ENCODE measurements at regions not wholly inside any gene's neighbourhood (a gene's known extent, or its start where the extent isn't known, plus 50 kb on each side); places are given as distances from the start of the nearest gene placed in this dataset.
"Not testable (repeated sequence)": the region's sequence is repeated elsewhere in the genome, so short reads cannot be mapped to it uniquely, and the experiment has no call there.

DNA sequence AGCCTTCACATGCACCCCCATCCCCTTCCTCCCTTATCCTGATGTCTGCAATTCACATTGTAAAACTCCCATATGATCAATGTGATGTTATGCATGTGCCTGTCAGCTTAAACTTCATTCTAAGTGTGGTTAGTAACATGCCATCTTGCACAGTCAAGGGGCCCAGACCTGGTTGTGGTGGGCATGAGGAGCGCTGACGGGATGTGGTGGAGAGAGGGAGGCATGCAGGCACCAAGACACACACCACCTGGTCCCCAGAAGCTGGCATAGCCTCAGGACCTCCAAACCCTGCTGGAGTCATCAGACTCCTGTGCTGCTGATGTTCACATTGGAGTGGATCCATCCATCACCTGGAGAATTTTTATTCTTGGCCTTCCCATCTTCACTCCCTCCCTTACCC lies 90.5 kb upstream of the ABCC4 start:
- DNase-seq = no peak

GRCh38 chr13:95392597-95392996 lies 91.3 kb upstream of the ABCC4 start:
- DNase-seq = no peak

GRCh38 chr13:95403349-95404140 lies 102.3 kb upstream of the ABCC4 start:
- DNase-seq = no peak

- peak; percentile 75 for DNase-seq
These were observed 103.1 kb upstream of the ABCC4 start for GRCh38 chr13:95404141-95404882.

- DNase-seq = no peak
These were observed 104.9 kb upstream of the ABCC4 start for GRCh38 chr13:95406176-95406575.

- DNase-seq = no peak
These were observed 110.3 kb upstream of the ABCC4 start for GRCh38 chr13:95411428-95412040.

- no peak for DNase-seq
These were observed 117.7 kb upstream of the ABCC4 start for GRCh38 chr13:95418946-95419345.

DNA sequence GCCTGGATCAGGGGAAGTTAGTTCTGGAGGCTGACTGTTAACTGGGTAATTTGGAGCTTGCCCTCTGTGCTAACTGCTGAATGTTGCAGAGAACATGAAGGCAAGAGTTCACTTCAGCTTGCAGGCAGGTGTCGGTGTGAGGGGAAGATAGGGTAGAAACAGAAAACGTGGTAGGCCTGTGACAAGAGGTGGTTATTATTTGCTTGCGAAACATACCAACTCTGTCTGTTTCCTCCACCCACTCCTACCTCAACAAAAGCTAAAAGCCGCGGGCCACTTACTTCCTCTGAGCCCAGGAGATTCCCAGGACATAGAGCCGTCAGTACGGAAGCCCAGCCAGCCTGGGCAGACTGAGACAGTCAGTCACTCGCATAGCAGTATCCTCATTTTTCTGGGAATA lies 119.2 kb upstream of the ABCC4 start:
- no peak for DNase-seq

DNA sequence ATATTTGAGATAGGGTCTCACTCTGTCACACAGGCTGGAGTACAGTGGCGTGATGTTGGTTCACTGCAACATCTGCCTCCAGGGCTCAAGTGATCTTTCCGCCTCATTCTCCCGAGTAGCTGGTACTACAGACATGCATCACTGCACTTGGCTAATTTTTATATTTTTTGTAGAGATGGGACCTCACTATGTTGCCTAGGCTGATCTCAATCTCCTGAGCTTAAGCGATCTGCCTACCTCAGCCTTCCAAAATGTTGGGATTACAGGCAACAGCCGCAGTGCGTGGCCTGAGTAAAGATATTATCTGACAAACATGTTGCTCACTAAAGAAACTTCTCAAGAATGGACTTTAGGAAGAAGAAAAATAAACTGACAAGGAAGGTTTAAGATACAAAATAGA lies 125.4 kb upstream of the ABCC4 start:
- DNase-seq = no peak

DNA sequence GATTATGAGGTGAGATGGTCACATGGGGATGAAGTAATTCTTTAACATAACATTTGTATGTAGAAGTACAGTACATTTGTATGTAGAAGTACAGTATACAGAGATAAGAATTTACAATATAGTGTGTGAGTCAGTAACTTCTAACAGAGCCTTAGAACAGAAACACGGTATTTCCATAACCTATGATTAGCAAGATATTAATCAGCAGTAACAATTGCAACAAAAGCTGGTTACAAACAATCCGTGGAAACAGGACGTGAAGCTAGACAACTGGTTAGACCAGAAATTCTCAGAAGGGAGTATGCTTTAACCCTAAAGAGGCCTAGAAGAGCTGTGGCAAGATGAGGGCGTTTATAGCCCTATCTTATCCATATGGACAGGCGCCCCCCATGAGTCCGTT lies 122.0 kb upstream of the CLDN10 start:
- not testable (repeated sequence) for DNase-seq

DNA sequence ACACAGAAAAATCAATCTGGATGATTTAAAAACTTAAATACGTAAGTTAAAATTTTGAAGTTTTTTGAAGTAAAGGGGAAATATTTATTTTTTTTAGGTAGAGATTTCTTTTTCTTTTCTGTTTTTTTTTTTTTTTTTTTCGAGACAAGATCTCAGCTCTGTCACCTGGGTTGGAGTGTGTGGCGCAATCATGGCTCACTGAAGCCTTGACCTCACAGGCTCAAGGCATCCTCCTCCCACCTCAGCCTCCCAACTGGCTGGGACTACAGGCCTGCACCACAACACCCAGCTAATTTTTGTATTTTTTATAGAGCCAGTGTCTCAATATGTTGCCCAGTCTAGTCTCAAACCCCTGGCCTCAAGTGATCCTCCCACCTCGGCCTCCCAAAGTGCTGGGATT lies 120.4 kb upstream of the CLDN10 start:
- DNase-seq = no peak

DNA sequence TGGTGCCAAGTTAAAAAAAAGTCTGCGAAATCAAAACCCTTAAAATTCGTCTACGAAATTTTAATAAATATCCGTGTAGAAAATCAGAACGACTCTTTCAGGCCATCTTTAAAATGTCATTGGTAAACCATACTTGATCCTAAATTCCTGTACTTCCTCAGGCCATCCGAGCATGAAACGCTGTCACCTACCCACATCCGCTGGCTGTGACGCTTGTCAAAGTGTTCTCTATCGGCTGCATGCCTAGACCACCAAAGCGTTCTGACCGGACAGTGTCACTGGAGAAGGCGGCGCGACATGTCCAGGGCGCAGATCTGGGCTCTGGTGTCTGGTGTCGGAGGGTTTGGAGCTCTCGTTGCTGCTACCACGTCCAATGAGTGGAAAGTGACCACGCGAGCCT lies 119.0 kb upstream of the CLDN10 start:
- DNase-seq = no peak

DNA sequence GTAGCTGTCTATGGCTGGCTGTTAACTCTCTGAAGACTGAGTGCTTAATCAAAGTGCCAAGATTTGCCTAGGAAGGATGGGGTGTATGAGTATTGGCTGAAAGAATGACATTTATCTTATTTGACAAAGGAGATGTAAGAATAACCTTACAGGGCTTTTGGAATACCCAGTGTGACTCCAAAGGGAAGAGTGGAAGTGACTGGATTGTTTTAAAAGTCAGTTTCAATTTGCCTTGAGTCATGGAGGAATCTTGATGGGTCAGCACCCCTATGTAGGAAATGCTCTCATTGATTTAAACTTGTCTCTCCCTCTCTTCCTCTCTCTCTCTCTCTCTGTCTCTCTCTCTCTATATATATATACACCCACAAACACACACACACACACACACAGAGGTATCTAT lies 118.4 kb upstream of the CLDN10 start:
- no peak for DNase-seq

GRCh38 chr13:95437561-95437960 lies 115.0 kb upstream of the CLDN10 start:
- DNase-seq = no peak

GRCh38 chr13:95438297-95438696 lies 114.2 kb upstream of the CLDN10 start:
- no peak for DNase-seq

DNA sequence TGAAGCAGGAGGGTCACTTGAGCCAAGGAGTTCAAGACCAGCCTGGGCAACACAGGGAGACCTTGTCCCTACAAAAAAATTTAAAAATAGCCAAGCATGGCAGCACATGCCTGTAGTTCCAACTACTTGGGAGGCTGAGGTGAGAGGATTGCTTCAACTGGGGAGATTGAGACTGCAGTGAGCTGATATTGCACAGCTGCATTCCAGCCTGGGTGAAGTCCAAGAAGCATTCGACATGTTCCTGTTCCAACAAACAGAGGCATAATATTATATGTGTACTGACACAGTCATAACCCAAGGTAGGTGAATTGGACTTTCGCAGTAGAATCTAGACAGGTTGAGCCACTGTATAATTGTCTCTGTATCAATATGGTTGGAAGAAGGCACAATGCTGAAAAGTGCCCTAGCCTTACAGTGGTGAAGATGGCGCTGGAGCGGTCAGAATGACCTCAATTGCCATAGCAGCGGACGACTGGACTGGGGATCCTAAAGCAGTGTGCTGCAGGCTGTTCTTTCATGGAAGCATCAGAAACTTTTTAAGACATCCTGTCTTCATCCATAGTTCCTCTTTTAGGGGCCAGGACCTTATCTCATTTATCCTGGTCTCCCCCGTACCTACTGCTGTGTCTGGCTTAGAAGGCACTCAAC lies 112.0 kb upstream of the CLDN10 start:
- DNase-seq = no peak

DNA sequence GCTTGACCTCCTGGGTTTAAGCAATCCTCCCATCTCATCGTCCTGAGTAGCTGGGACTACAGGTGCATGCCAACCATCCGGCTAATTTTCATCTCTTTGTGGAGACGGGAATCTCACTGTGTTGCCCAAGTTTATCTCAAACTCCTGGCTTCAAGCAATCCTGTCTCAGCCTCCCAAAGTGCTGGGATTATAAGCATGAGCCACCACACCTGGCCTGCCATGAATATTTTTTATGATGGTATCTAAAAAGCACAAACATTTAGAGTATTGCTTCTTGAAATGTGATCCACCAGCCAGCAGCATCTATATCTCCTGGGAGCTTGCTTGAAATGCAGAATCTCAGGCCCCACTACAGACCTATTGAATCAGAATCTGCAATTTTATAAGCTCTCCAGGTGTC lies 111.2 kb upstream of the CLDN10 start:
- DNase-seq = no peak

GRCh38 chr13:95444006-95444730 lies 108.4 kb upstream of the CLDN10 start:
- no peak for DNase-seq

- DNase-seq = no peak
These were observed 107.4 kb upstream of the CLDN10 start for GRCh38 chr13:95445131-95445530.

DNA sequence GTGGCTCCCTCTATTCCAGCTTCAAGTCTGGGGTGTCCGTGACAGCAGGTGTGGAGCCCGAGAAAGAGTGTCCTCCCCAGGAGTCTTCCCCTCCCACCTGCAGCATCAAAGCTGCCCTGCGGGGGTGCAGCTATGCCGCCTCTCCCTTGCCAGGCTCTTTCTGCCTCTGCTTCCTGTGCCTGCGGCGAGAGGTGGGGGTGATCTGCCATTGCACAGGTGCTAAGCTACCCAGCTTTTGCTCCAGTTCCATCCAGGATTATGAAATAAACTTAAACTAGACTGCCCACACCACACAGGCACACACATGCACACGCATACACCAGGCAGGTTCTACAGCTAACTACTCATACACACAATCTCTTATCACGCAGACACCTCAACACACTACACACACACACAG lies 104.7 kb upstream of the CLDN10 start:
- no peak for DNase-seq

DNA sequence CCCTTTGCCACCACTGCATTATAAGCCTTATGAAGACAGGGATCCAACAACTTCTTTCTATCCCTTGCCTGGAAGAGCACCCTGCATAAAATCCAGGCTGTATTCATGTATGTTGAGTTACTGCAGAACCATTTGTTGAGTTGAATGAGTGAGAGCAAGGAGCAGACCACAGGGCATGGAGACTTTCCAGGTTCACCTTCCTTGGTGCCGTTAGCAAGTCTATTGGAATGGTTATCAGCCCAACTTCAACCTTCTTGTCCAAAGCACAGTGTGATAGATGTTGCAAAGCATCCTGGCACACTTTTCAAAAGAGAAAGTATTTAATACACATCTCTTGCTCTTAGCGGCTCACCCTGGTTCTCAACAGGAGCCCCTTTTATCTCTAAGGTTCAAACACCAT lies 100.9 kb upstream of the CLDN10 start:
- DNase-seq = no peak

GRCh38 chr13:95452375-95452774 lies 100.1 kb upstream of the CLDN10 start:
- DNase-seq = no peak

- no peak for DNase-seq
These were observed 96.7 kb upstream of the CLDN10 start for GRCh38 chr13:95455782-95456181.

All from CD4-positive, alpha-beta T cell treated with Interleukin-15 for 1 hour (primary cell).